HAP-1 (cell line): ENCODE measurements at regions not wholly inside any gene's neighbourhood (a gene's known extent, or its start where the extent isn't known, plus 50 kb on each side); places are given as distances from the start of the nearest gene placed in this dataset.

Experiments used
- DNase-seq, 2 experiments: peaks; one replicate each; pipeline ENCODE4 v3.0.0-alpha.2; 2016 to 2020; ENCODE audit warnings: low spot score in 2 of 2
- H3K27me3 ChIP-seq: fragments of 250-450 bp; sonication (Bioruptor Pico); 2 replicates; pipeline ENCODE4 v1.5.1; 2020; ENCODE audit warnings: low read depth, mild to moderate bottlenecking, moderate library complexity
- H3K36me3 ChIP-seq: fragments of 250-450 bp; sonication (Bioruptor Pico); replicated peaks from 2 replicates; pipeline ENCODE4 v1.5.1; 2020; ENCODE audit warnings: mild to moderate bottlenecking
- H3K4me1 ChIP-seq: fragments of 250-450 bp; sonication (Bioruptor Pico); 2 replicates; pipeline ENCODE4 v1.5.1; 2020; ENCODE audit warnings: mild to moderate bottlenecking
- H3K4me3 ChIP-seq: fragments of 250-450 bp; sonication (Bioruptor Pico); 2 replicates; pipeline ENCODE4 v1.5.1; 2020; ENCODE audit warnings: mild to moderate bottlenecking, moderate library complexity
- H3K9me3 ChIP-seq: fragments of 250-450 bp; sonication (Bioruptor Pico); 2 replicates; pipeline ENCODE4 v1.5.1; 2020; ENCODE audit warnings: mild to moderate bottlenecking, moderate library complexity
- in situ Hi-C: fragments of 300-500 bp; cut with MboI; formaldehyde crosslinking; loops from 3 replicates; pipeline ENCODE4 v1.14.3; 2020; ENCODE audit warnings: low sequenced_read_pairs, inconsistent platforms, mixed read lengths

DNA sequence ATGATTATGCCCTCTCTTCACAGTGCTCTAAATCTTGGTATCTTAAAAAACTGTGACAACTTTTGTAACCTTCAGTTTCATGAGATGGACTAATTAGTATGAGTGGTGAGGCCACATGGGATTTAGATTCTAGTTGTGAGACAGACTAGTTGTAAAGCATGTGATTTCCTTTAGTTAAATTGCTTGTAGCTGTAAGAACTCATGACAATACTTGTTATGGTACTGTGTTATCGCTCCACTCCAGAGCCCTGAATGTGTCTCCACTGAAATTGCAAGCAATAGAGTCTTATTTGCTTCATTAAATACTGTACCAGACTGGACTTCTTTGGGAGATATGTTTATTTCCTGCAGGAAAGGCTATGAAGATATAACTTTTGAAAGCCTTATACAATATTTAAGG is 1198.3 kb upstream of the CDH6 start:
- in situ Hi-C loops = no loop called here
- Histone ChIP-seq H3K4me1 (no peaks in the 10 kb centered on the region), H3K9me3 (no peaks in the 10 kb centered on the region), H3K36me3 (no peaks in the 10 kb centered on the region), H3K27me3 (no peaks in the 10 kb centered on the region), H3K4me3 (no peak overlapping the region)
- DNase-seq = no peak

DNA sequence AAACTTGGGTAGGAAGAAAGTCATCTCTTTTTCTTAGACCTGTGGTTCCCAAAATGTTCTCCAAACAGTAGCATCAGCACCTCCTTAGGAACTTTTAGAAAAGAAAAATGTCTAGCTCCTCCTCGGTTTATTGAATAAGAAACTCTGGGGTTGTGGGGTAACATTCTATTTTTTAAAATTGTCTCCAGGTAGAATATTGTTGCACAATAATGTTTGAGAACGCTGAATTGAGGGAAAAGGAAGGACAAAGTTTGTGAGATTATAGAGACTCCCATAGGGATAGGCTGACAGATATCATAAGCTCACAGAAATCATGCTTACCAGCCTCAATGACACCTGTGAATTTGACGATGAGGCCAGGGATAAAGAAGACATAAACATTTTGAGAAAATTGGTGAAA is 1199.0 kb upstream of the CDH6 start:
- Histone ChIP-seq H3K27me3 (no peaks in the 10 kb centered on the region), H3K9me3 (no peaks in the 10 kb centered on the region), H3K36me3 (no peaks in the 10 kb centered on the region), H3K4me3 (no peak overlapping the region), H3K4me1 (no peaks in the 10 kb centered on the region)
- in situ Hi-C loops = no loop called here
- no peak for DNase-seq

DNA sequence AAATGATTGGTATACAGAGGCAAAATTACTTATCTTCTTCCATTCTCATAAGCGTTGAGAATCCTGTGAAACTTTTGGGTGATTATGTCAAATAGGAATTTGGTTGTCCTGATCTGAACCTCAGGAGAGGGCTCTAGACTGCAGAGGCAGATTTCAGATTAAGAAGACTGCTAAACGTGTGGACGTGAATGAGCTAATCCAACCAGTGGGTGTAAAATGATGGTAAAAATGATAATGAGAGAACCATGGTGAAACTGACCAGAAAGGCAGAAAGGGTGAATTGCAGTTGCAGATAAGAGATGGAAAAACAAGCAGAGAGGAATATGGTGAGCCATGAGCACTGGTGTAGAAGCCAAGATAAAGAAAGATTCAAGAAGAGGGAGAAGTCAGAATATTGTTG is 1200.2 kb upstream of the CDH6 start:
- no peak for DNase-seq
- Histone ChIP-seq H3K27me3 (no peaks in the 10 kb centered on the region), H3K36me3 (no peaks in the 10 kb centered on the region), H3K9me3 (no peaks in the 10 kb centered on the region), H3K4me3 (no peak overlapping the region), H3K4me1 (no peaks in the 10 kb centered on the region)
- in situ Hi-C loops = no loop called here

GRCh38 chr5:29992248-29992647 is 1201.2 kb upstream of the CDH6 start:
- H3K36me3 ChIP-seq = no peaks in the 10 kb centered on the region
- no peak for DNase-seq
- H3K4me1 ChIP-seq = no peaks in the 10 kb centered on the region
- in situ Hi-C loops = no loop called here
- H3K4me3 ChIP-seq = no peak overlapping the region
- H3K27me3 ChIP-seq = no peaks in the 10 kb centered on the region
- no peaks in the 10 kb centered on the region for H3K9me3 ChIP-seq

GRCh38 chr5:29990681-29991080 is 1202.8 kb upstream of the CDH6 start:
- no peaks in the 10 kb centered on the region for H3K27me3 ChIP-seq
- in situ Hi-C loops = no loop called here

DNA sequence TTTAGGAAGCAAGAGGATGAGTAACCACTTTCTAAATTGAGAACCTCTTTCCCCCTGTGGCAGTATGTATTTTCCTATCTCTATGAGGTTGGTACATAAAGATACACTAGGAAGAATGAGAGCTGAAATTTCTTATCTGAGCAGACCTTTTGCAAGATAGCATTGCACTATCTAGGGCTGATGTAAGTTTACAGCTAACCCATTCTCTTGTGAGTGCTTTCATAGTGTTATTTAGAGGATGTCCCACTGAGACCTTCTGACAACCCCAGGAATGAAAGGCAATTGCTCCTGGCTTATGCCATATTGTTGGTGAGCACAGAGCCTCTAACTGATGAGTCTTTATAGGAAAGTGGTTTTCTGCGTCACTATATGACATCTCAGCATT is 1209.3 kb upstream of the CDH6 start:
- DNase-seq = no peak
- Histone ChIP-seq H3K4me1 (no peaks in the 10 kb centered on the region), H3K36me3 (no peaks in the 10 kb centered on the region), H3K27me3 (no peaks in the 10 kb centered on the region), H3K9me3 (no peaks in the 10 kb centered on the region), H3K4me3 (no peak overlapping the region)
- in situ Hi-C loops = no loop called here

More at GRCh38 chr5:29990681-29991080, 1202.8 kb upstream of the CDH6 start:
- no peak for DNase-seq
- no peak overlapping the region for H3K4me3 ChIP-seq
- no peaks in the 10 kb centered on the region for H3K4me1 ChIP-seq
- no peaks in the 10 kb centered on the region for H3K9me3 ChIP-seq
- H3K36me3 ChIP-seq = no peaks in the 10 kb centered on the region

- no peak overlapping the region for H3K4me3 ChIP-seq
- in situ Hi-C loops = no loop called here
- no peaks in the 10 kb centered on the region for H3K4me1 ChIP-seq
- H3K36me3 ChIP-seq = no peaks in the 10 kb centered on the region
- no peak for DNase-seq
- no peaks in the 10 kb centered on the region for H3K27me3 ChIP-seq
- H3K9me3 ChIP-seq = no peaks in the 10 kb centered on the region
These were observed 1209.8 kb upstream of the CDH6 start for GRCh38 chr5:29983528-29984155.

DNA sequence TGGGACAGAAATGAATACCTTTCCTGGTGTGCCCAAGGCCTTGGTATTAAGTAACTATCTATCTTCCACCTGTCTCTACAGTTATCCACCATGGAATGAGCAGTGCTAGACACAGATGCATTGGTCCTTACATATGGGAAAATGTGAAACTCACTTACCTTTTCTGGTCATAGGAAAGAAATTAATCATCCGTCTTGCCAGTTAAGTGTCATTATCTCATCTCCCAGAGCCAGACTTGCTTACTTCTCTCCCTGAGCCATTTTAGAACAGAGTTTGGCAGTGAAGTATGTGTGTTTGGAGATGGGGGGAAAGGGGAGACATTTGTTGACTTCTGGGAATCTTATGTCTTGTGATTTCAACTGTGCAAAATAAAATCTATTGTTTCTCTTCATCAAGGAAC is 1211.0 kb upstream of the CDH6 start:
- in situ Hi-C loops = no loop called here
- no peaks in the 10 kb centered on the region for H3K27me3 ChIP-seq
- H3K36me3 ChIP-seq = no peaks in the 10 kb centered on the region
- DNase-seq = no peak
- H3K4me1 ChIP-seq = no peaks in the 10 kb centered on the region
- no peaks in the 10 kb centered on the region for H3K9me3 ChIP-seq
- H3K4me3 ChIP-seq = no peak overlapping the region

GRCh38 chr5:29972597-29972996 is 1220.9 kb upstream of the CDH6 start:
- in situ Hi-C loops = no loop called here
- Histone ChIP-seq H3K27me3 (no peaks in the 10 kb centered on the region), H3K9me3 (no peaks in the 10 kb centered on the region), H3K4me1 (no peaks in the 10 kb centered on the region), H3K4me3 (no peak overlapping the region), H3K36me3 (no peaks in the 10 kb centered on the region)
- DNase-seq = no peak

- no peaks in the 10 kb centered on the region for H3K27me3 ChIP-seq
- H3K36me3 ChIP-seq = no peaks in the 10 kb centered on the region
- no peaks in the 10 kb centered on the region for H3K4me1 ChIP-seq
- H3K9me3 ChIP-seq = no peaks in the 10 kb centered on the region
- peak in 1 of 2 experiments; percentile 9 for DNase-seq
- in situ Hi-C loops = no loop called here
- H3K4me3 ChIP-seq = no peak overlapping the region
These were observed 1229.5 kb upstream of the CDH6 start for GRCh38 chr5:29963956-29964355.

GRCh38 chr5:29960323-29960722 is 1233.2 kb upstream of the CDH6 start:
- no peak overlapping the region for H3K4me3 ChIP-seq
- no peaks in the 10 kb centered on the region for H3K27me3 ChIP-seq
- no peaks in the 10 kb centered on the region for H3K36me3 ChIP-seq
- H3K9me3 ChIP-seq = no peaks in the 10 kb centered on the region
- in situ Hi-C loops = no loop called here
- DNase-seq = no peak
- H3K4me1 ChIP-seq = no peaks in the 10 kb centered on the region

DNA sequence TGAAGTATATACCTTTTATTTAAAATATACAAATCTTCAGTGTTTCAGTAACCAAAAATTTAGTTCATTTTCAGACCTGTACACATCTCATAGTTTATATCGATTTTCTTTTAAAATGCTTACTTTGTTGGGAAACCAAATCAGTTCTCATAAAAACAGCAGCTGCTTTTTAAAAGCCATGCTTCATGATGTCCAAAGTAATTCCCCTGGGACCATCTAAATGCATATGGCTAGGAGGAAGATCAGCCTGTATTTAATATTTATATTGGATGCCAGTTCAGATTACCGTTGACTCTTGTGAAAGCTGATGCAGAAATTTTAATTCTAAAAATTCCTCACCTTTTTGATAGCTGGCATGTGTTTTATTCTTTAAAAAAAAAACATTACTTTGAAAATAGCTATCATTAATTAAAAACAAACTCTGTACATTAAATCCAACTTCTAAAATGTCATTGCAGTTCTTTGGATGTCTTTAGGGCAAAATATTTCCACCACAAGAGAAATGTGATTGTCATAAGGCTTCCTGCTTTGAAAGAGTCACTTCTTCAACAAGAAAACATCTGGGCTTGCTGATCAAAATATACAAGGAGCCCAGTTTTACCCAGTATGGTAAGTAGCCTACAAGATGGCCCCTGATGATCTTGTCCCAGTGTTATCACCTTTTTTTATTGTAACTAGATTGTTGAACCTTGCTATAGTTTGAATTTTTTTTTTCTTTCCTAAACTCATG is 1242.9 kb upstream of the CDH6 start:
- Histone ChIP-seq H3K4me3 (no peak overlapping the region), H3K4me1 (no peaks in the 10 kb centered on the region), H3K27me3 (no peaks in the 10 kb centered on the region), H3K9me3 (no peaks in the 10 kb centered on the region), H3K36me3 (no peaks in the 10 kb centered on the region)
- in situ Hi-C loops = no loop called here
- no peak for DNase-seq

GRCh38 chr5:29949301-29949872 is 1244.1 kb upstream of the CDH6 start:
- in situ Hi-C loops = no loop called here
- Histone ChIP-seq H3K9me3 (no peaks in the 10 kb centered on the region), H3K4me1 (no peaks in the 10 kb centered on the region), H3K36me3 (no peaks in the 10 kb centered on the region), H3K27me3 (no peaks in the 10 kb centered on the region), H3K4me3 (no peak overlapping the region)
- DNase-seq = no peak

DNA sequence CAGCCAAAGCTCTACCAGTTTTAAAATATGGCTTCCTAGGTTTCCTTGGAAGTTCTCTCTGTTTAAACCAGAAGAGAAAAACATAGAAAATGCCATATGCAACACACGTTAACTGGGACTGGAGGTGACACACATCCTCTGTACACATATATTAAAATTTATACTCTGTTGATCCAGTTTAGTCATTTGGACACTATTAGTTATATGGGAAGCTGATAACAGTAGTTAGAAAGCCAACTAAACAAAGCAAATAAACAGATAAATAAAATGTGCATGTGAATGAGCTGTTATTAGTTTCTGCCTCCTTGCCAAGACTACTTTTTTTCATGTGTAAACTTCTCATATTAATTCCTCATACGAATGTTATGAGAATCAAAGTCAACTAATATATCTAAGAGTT is 1249.2 kb upstream of the CDH6 start:
- H3K36me3 ChIP-seq = no peaks in the 10 kb centered on the region
- in situ Hi-C loops = no loop called here
- DNase-seq = no peak
- H3K4me3 ChIP-seq = no peak overlapping the region
- H3K9me3 ChIP-seq = no peaks in the 10 kb centered on the region
- H3K27me3 ChIP-seq = no peaks in the 10 kb centered on the region
- no peaks in the 10 kb centered on the region for H3K4me1 ChIP-seq
